ENCODE measurements at regions not wholly inside any gene's neighbourhood (a gene's known extent, or its start where the extent isn't known, plus 50 kb on each side); places are given as distances from the start of the nearest gene placed in this dataset.

DNA sequence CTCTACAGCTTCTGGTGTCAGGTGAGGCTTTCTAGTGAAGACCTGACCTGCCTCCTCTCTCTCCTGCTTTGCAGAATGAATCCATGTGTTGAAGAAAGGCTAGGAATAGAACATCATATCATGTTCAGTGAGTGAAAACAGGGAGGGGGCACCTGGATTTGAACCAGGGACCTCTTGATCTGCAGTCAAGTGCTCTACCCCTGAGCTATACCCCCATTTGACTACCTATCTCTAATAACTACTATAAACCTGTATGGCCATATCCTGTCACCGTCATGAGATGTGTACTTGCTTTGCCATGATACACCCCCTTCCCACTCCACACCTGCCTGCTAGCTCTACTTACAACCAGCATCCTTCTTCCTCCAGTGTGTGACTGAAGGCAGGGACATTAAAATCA is 91.3 kb upstream of the ZNF746 start:
- Histone ChIP-seq H3K4me3 (IDR thresholded peaks at IDR 0.05; ENCODE audit: insufficient read depth, low read depth, low read length) (no peak overlapping the region), H3K9ac (no peak overlapping the region), H3K27ac (no peak overlapping the region), H3K4me2 (no peak overlapping the region), H3K36me3 (ENCODE audit: insufficient read depth) (peaks cover 11% of the 10 kb centered on the region; the same call in 1 of the 2 replicates), H3K79me2 (ENCODE audit: insufficient read depth, low read depth) (no peaks in the 10 kb centered on the region), H4K20me1 (ENCODE audit: insufficient read depth) (no peaks in the 10 kb centered on the region), H2AFZ (ENCODE audit: low read depth) (no peak overlapping the region), H3K4me1 (ENCODE audit: low read depth, poor library complexity, severe bottlenecking) (no peaks in the 10 kb centered on the region), H3K27me3 (ENCODE audit: insufficient read depth, low read depth) (no peaks in the 10 kb centered on the region)
- TF ChIP-seq, protein P1, sequence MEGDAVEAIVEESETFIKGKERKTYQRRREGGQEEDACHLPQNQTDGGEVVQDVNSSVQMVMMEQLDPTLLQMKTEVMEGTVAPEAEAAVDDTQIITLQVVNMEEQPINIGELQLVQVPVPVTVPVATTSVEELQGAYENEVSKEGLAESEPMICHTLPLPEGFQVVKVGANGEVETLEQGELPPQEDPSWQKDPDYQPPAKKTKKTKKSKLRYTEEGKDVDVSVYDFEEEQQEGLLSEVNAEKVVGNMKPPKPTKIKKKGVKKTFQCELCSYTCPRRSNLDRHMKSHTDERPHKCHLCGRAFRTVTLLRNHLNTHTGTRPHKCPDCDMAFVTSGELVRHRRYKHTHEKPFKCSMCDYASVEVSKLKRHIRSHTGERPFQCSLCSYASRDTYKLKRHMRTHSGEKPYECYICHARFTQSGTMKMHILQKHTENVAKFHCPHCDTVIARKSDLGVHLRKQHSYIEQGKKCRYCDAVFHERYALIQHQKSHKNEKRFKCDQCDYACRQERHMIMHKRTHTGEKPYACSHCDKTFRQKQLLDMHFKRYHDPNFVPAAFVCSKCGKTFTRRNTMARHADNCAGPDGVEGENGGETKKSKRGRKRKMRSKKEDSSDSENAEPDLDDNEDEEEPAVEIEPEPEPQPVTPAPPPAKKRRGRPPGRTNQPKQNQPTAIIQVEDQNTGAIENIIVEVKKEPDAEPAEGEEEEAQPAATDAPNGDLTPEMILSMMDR (conservative IDR thresholded peaks at IDR 0.05; ENCODE audit: low read depth, low read length), result no peak

- H3K4me3 ChIP-seq (IDR thresholded peaks at IDR 0.05; ENCODE audit: insufficient read depth, low read depth, low read length), result no peak overlapping the region
- TF ChIP-seq, protein P1 (conservative IDR thresholded peaks at IDR 0.05; ENCODE audit: low read depth, low read length), result no peak
- H3K9ac ChIP-seq, result no peak overlapping the region
- no peaks in the 10 kb centered on the region for H3K4me1 ChIP-seq (ENCODE audit: low read depth, poor library complexity, severe bottlenecking)
- no peaks in the 10 kb centered on the region for H4K20me1 ChIP-seq (ENCODE audit: insufficient read depth)
- H3K4me2 ChIP-seq, result no peak overlapping the region
- H2AFZ ChIP-seq (ENCODE audit: low read depth), result no peak overlapping the region
- H3K27ac ChIP-seq, result no peak overlapping the region
- H3K27me3 ChIP-seq (ENCODE audit: insufficient read depth, low read depth), result no peaks in the 10 kb centered on the region
- H3K79me2 ChIP-seq (ENCODE audit: insufficient read depth, low read depth), result no peaks in the 10 kb centered on the region
- peaks cover 11% of the 10 kb centered on the region; the same call in 1 of the 2 replicates for H3K36me3 ChIP-seq (ENCODE audit: insufficient read depth)
Measured at GRCh38 chr7:149586646-149587645, 89.3 kb upstream of the ZNF746 start.

GRCh38 chr7:149584530-149584929 is 86.9 kb upstream of the ZNF746 start:
- TF ChIP-seq, protein P1 (conservative IDR thresholded peaks at IDR 0.05; ENCODE audit: low read depth, low read length), result no peak
- H2AFZ ChIP-seq (ENCODE audit: low read depth), result no peak overlapping the region
- no peak overlapping the region for H3K4me3 ChIP-seq (IDR thresholded peaks at IDR 0.05; ENCODE audit: insufficient read depth, low read depth, low read length)
- no peaks in the 10 kb centered on the region for H3K4me1 ChIP-seq (ENCODE audit: low read depth, poor library complexity, severe bottlenecking)
- H3K27me3 ChIP-seq (ENCODE audit: insufficient read depth, low read depth), result no peaks in the 10 kb centered on the region
- H3K4me2 ChIP-seq, result no peak overlapping the region
- no peak overlapping the region for H3K9ac ChIP-seq
- H3K36me3 ChIP-seq (ENCODE audit: insufficient read depth), result peaks cover 11% of the 10 kb centered on the region; the same call in 1 of the 2 replicates
- H3K27ac ChIP-seq, result no peak overlapping the region
- H4K20me1 ChIP-seq (ENCODE audit: insufficient read depth), result no peaks in the 10 kb centered on the region
- H3K79me2 ChIP-seq (ENCODE audit: insufficient read depth, low read depth), result no peaks in the 10 kb centered on the region

- TF ChIP-seq, protein P1 (conservative IDR thresholded peaks at IDR 0.05; ENCODE audit: low read depth, low read length), result no peak
- no peaks in the 10 kb centered on the region for H3K27me3 ChIP-seq (ENCODE audit: insufficient read depth, low read depth)
- H3K27ac ChIP-seq, result no peak overlapping the region
- H2AFZ ChIP-seq (ENCODE audit: low read depth), result no peak overlapping the region
- H3K4me2 ChIP-seq, result no peak overlapping the region
- no peak overlapping the region for H3K9ac ChIP-seq
- no peak overlapping the region for H3K4me3 ChIP-seq (IDR thresholded peaks at IDR 0.05; ENCODE audit: insufficient read depth, low read depth, low read length)
- H3K36me3 ChIP-seq (ENCODE audit: insufficient read depth), result peaks cover 11% of the 10 kb centered on the region; the same call in 1 of the 2 replicates
- no peaks in the 10 kb centered on the region for H3K79me2 ChIP-seq (ENCODE audit: insufficient read depth, low read depth)
- H4K20me1 ChIP-seq (ENCODE audit: insufficient read depth), result no peaks in the 10 kb centered on the region
- no peaks in the 10 kb centered on the region for H3K4me1 ChIP-seq (ENCODE audit: low read depth, poor library complexity, severe bottlenecking)
Measured at GRCh38 chr7:149584009-149584408, 86.4 kb upstream of the ZNF746 start.
